Left renal pelvis (tissue), 4 donors: ENCODE measurements at regions not wholly inside any gene's neighbourhood (a gene's known extent, or its start where the extent isn't known, plus 50 kb on each side); places are given as distances from the start of the nearest gene placed in this dataset.

Experiments
- DNase-seq, 4 donors: peaks; one replicate each; pipeline ENCODE4 v3.0.0-alpha.2; 2013; ENCODE audit warnings: low read depth in 4 of 4, low spot score in 3 of 4

- DNase-seq: no peak
Measured at GRCh38 chr13:104798486-104798885, 1732.3 kb upstream of the SLC10A2 start.

DNA sequence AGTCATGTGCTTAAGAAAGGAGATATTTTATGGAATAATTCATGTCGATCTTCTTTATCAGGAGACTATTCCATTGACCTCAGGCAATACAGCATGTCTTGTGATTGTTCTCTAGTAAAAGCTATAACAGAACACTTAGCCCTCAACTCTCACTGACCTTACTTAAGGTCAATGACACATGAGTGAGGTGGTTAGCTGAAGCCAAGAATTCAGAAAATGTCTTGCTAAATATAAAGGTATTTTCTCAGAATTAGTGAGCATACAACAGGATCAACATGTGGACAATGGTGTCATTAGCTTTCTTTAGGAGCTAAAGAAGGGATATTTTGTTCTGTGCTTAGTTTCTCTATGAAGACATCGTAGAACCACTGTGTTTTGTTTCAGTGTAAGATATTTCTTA, 1730.4 kb upstream of the SLC10A2 start:
- DNase-seq: no peak

DNA sequence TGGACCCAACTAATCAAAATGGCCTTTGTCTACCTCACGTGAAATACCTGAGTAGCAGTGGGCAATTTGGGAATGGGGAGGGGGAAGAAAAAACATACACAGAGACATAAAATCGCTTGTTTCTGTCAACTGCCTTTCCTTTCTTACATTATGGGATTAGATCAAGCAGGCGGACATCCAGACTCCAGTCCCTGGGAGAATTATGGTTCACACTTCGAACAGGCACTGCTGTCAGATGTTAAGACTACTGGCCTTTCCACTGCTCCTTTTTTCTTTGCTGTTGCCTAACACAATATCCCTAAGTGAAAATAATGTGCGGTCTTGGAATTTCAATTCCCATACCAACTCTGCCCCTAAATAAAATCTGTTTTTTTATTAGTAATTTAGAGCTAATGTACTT, 1719.7 kb upstream of the SLC10A2 start:
- DNase-seq: no peak

- no peak for DNase-seq
Measured at GRCh38 chr13:104784891-104785290, 1718.7 kb upstream of the SLC10A2 start.

DNA sequence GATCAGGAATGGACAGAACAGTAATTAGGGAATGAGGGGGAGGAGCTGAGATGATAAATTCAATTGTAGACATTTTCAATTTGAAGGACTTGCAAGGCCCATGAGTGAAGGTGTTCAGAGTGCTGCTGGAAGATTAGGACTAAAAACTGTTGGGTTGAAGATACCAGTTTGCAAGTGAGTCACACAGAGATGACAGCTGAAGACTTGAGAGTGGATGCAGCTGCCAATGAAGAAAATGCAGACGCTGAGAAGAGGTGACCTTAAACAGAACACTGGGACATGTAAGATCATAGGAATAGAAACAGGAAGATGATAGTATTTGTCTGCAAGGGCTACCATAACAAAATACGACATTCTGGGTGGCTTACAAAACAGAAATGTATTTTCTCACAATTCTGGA, 1716.5 kb upstream of the SLC10A2 start:
- DNase-seq: no peak

DNA sequence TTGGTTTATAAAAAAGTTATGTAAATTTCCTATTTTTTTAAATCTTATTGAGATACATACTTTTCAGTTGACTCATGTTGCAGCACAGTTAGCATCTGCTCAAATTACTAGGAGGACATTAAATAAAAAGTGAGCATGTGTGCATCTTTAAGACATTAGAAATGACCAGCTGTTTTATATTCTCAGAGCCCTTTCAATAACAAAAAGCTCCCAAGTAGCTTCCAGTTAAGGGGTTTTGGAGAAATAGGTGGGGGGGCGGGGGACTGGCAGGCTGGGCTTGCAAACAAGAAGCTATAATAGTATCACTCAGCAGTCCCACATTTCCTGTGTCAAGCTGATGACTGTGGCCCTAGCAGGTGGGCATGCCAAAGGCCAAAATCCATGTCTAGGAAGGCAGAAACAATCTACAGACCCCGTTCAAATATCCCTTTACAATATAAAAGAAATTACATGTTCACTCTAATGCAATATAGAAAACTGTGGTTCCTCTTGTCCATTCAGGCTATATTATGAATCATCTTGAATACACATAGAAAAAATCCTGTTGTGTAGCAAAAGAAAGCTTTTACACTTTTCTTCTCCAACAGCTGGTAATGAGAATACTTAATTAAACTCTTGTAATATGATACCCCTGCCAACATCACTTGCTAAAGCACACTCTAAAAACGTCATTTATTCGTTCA, 1713.2 kb upstream of the SLC10A2 start:
- no peak for DNase-seq

- DNase-seq: no peak
Measured at GRCh38 chr13:104773775-104774174, 1707.6 kb upstream of the SLC10A2 start.

DNA sequence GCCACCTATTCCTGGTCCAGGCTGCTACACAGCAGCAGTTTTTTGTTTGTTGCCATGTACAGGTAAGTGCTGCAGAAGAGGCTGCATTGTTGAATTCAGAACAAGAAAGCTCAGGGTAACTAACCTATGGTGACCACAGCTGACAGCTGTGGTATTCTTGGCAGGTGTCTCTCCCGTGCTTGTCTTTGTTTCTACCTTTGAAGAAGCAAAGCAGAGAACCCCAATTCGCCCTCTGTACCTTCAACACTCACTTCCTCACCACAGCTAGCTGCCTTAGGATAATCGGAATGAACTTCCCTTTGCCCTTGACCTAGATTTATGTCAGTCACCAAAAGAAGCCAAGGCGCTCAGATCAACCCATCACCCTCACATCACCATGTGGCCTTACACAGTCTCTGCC, 1703.3 kb upstream of the SLC10A2 start:
- DNase-seq: no peak

DNA sequence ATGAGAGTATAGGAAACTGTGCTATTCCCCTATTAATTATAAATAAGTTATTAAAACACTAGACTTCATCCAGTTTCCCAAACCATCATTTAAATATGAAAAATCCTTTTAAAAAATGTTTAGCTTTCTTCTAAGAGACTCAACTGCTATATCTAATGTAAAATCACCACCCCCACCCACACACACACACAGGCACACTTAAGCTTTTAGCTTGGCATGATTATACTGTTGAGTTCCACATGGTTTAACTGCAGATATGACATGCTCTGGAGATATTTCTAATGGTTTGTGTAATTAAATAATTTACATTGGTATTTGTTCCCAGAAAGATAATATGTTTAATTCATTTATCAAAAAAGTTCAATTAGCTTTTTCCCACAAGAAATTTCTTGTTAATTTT, 1700.1 kb upstream of the SLC10A2 start:
- no peak for DNase-seq

DNA sequence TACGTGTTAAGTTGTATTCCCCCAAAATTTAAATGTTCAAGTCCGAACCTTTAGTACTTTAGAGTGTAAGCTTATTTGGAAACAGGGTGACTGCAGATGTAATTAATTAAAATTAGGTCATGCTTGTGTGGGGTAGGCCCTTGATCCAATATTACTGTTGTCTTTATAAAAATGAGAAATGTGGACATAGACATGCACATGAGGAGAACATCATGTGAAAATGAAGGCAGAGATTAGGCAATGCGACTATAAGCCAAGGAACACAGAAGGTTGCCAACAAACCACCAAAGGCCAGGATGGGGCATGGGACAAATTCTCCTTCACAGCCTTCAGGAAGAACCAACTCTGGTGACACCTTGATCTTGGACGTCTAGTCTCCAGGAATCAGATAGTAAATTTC, 1698.4 kb upstream of the SLC10A2 start:
- DNase-seq: no peak

DNA sequence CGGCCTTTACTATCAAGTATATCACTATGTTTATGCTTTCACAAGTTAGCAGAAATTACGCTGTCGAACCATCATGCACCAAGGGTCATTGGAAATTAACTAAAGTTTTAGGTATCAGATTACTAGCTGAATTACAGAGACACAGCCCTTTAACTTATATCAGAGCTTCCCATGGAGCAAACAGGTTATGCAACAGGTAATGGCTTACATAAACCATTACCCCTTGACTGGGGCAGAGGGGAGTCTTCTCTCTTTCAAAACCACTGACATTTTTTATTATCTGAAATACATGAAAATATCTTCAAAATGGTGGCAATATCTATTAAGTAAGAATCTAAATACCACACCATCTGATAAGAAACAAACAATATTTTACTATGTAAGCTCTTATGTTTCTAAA, 1692.9 kb upstream of the SLC10A2 start:
- no peak for DNase-seq

GRCh38 chr13:104757712-104758111, 1691.5 kb upstream of the SLC10A2 start:
- no peak for DNase-seq

GRCh38 chr13:104750377-104750776, 1684.2 kb upstream of the SLC10A2 start:
- no peak for DNase-seq

DNA sequence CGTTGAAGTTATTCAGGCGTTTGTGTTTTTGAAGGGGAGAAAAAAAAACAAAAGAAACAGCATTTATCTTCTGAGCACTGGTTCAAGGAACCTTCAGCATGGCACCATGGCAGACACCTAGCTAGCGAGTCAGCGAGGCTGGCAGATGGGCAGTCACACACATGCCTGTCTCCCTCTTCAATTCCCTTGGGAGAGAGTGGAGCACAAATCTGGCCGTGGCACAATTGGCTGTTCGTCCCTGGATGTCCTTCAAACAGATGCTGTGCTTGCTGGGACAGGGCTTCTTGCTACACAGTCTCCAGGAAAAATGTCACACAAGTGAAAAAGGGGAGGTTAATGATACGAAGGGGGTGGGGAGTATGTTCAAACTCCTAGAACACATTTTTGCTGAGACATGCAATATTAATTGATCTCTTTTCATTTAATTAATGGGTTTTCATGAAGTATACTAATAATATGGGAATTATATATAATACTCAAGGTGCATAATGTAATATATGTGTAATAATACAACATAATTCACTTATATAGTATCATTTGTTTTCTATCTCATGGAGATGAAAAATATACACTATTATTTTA, 1674.5 kb upstream of the SLC10A2 start:
- no peak for DNase-seq

DNA sequence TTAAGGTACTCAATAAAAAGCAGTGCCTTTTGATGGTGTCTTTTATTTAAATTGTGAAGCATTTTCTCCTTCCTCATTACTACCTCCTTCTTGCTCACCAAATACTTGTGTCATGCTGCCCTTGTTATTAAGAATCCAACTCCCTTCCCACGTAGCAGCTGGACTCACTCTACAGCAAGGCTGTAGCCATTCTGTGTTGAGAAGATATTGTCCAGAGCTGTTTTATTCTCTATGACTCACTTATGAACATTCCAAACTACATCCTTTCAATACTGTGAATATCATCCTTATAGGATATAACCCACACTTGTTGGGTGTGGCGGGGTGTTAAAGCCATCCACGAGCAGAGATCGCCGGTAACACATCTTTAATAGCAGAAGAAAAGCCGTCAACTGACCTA, 1671.5 kb upstream of the SLC10A2 start:
- DNase-seq: no peak

DNA sequence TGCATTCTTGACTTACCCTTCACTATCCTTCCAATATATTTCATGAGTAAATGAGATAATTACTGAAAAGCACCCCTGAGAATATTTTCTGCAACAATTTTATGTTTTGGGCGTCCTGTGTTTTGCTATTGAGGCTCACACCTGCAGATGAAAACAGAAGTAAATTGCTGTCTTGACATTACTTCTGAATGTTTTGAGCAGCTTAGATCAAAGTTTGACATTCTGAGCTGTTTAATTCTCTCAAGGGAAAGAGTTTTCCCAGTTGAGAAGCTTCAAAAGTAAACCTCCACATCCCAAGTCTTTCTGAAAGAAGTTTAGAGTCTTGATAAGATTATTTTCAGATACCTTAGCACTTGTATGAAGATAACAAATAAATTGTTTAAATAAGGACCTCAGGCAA, 1667.2 kb upstream of the SLC10A2 start:
- DNase-seq: no peak

DNA sequence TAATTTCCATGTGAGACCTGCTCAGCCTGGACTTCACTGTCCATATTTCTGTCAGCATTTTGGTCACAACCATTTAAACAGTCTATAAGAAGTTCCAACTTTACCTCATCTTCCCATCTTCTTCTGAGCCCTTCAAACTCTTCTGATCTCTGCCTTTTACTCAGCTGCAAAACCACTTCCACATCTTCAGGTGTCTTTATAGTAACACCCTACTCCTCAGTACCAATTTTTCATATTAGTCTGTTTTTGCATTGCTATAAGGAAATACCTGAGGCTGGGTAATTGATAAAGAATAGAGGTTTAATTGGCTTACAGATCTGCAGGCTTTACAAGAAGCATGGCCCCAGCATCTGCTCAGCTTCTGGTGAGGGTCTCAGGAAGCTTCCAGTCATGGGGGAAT, 1648.9 kb upstream of the SLC10A2 start:
- no peak for DNase-seq

GRCh38 chr13:104705031-104705750, 1639.0 kb upstream of the SLC10A2 start:
- DNase-seq: no peak

DNA sequence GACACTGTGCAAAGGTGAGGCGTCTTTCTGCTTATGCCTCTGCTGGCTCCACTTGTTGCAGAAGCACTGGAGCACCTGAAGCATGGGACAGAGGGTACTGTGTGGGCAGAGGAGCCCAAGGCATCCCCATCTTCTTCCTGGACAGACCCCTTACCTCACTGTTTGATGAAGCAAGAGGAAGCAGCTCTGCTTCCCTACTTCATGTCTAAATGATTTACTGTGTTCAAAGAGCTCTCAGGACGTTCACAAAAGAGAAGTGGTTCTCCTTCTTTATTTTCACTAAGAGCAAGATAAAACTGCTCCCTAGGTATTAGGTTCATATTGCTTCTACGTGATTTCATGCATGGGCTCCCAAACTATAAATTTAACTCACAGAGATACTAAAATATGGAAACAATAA, 1635.4 kb upstream of the SLC10A2 start:
- no peak for DNase-seq

GRCh38 chr13:104694397-104694796, 1628.2 kb upstream of the SLC10A2 start:
- DNase-seq: no peak

DNA sequence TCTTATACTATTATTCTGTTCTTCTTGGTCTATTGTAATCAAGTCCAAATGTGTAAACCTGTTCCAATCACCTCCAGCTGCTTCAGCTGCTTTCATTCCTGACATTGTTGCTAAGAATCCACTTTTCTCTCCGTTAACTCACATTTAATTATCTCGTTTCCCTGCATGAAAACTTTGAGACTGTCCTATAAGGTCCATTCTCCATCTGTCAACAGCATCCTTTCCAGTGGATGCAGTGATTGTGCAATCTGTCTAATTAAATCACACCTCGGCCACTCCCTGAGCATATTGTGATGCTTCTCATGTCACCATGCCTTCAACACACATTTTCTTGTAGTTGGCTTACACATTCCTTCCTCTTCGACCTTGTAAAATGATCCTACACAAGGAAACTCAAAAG, 1626.9 kb upstream of the SLC10A2 start:
- no peak for DNase-seq

DNA sequence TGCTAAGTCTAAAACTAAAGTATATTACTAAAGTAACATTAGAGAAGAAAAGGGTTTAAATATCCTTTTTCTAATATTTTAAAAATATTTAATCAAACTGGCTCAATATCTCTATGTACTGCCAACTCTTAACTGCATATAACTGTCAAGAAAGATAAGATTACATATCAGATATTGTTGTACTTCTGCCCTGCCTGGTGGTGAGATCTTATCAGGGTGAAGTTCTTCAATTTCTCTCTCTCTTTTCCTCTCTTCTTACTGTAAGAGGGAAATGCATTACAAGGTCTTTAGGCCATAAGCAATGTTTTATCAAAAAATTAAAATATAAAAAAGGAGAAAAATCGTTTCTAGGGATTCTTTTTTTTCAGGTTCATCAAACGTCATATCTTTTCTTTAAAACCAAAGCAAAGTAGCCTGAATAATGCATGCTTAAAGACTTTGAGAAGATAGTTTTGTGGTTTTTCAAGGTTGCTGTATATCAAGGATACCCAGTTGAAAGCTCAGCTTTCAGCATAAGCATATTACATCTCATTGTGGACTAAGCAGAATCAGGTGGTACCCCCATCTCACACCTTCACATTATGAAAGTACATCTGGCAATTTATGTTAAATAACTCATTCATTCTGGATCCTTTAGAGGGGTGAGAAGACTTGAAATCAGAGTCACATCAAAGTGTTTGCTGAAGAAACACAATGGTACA, 1625.7 kb upstream of the SLC10A2 start:
- DNase-seq: no peak
